Ovary (tissue), 3 donors: ENCODE measurements at regions not wholly inside any gene's neighbourhood (a gene's known extent, or its start where the extent isn't known, plus 50 kb on each side); places are given as distances from the start of the nearest gene placed in this dataset.

ENCODE experiments used
- CTCF ChIP-seq, 3 donors: fragments of 450-650 bp in 2 of 3; fragments of 200-600 bp in 1 of 3; IDR thresholded peaks; one replicate each; pipeline versions ENCODE4 v1.5.1 to v1.8.0; 2016 to 2022; ENCODE audit warnings: antibody characterized with exemption in 3 of 3, mild to moderate bottlenecking in 1 of 3
- POLR2A ChIP-seq: fragments of 450-650 bp; IDR thresholded peaks from one replicate; pipeline ENCODE4 v1.6.1; 2017; ENCODE audit warnings: antibody characterized with exemption, mild to moderate bottlenecking, moderate library complexity
- donor health status: DM: no; HTN: no; CAD: no.

GRCh38 chrX:110511238-110511637 is 152.6 kb downstream of the RTL9 start:
- no peak for TF ChIP-seq CTCF (IDR thresholded peaks at IDR 0.05)
- no peak for TF ChIP-seq POLR2A
